ENCODE measurements at regions not wholly inside any gene's neighbourhood (a gene's known extent, or its start where the extent isn't known, plus 50 kb on each side); places are given as distances from the start of the nearest gene placed in this dataset.

- Mint-ChIP-seq H3K4me3 (no peak overlapping the region), H3K36me3 (ENCODE audit: low read depth) (peaks cover 3% of the 10 kb centered on the region), H3K9me3 (peaks cover 6% of the 10 kb centered on the region), H3K27me3 (ENCODE audit: low read depth) (no peaks in the 10 kb centered on the region), H3K4me1 (no peaks in the 10 kb centered on the region), H3K27ac (ENCODE audit: unreplicated experiment) (no peak overlapping the region)
- TF ChIP-seq, protein P1, sequence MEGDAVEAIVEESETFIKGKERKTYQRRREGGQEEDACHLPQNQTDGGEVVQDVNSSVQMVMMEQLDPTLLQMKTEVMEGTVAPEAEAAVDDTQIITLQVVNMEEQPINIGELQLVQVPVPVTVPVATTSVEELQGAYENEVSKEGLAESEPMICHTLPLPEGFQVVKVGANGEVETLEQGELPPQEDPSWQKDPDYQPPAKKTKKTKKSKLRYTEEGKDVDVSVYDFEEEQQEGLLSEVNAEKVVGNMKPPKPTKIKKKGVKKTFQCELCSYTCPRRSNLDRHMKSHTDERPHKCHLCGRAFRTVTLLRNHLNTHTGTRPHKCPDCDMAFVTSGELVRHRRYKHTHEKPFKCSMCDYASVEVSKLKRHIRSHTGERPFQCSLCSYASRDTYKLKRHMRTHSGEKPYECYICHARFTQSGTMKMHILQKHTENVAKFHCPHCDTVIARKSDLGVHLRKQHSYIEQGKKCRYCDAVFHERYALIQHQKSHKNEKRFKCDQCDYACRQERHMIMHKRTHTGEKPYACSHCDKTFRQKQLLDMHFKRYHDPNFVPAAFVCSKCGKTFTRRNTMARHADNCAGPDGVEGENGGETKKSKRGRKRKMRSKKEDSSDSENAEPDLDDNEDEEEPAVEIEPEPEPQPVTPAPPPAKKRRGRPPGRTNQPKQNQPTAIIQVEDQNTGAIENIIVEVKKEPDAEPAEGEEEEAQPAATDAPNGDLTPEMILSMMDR (conservative IDR thresholded peaks at IDR 0.05): no peak
- DNase-seq (ENCODE audit: low read depth, low spot score): no peak
Measured at GRCh38 chr5:58057324-58057723, 402.6 kb downstream of the PLK2 start.

DNA sequence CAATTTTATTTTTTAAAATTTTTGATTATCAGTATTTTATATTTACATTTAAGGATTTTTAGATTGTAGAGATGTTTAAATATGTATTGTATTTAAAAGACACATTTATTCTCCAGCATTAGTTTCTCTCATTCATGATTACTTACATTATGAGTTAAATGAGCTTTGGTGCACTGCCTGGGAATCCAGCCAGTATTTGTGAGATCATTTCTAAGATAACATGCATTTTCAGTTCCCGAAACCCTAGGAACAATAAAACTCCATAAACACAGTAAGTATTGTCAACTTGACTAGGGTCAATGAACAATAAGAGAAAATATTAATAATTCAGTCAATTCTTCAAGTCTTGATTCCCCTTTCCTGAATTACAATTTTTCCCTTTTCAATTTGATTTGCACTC, 403.3 kb downstream of the PLK2 start:
- no peak overlapping the region for H3K27ac Mint-ChIP-seq (ENCODE audit: unreplicated experiment)

GRCh38 chr5:58054018-58054417, 405.9 kb downstream of the PLK2 start:
- no peak for DNase-seq (ENCODE audit: low read depth, low spot score)
- peaks cover 6% of the 10 kb centered on the region for H3K9me3 Mint-ChIP-seq
- no peaks in the 10 kb centered on the region for H3K27me3 Mint-ChIP-seq (ENCODE audit: low read depth)
- peaks cover 3% of the 10 kb centered on the region for H3K36me3 Mint-ChIP-seq (ENCODE audit: low read depth)
- no peak overlapping the region for H3K4me3 Mint-ChIP-seq
- TF ChIP-seq, protein P1 (conservative IDR thresholded peaks at IDR 0.05): no peak
- H3K4me1 Mint-ChIP-seq: no peaks in the 10 kb centered on the region
- H3K27ac Mint-ChIP-seq (ENCODE audit: unreplicated experiment): no peak overlapping the region

More for the DNA sequence above, 403.3 kb downstream of the PLK2 start:
- no peaks in the 10 kb centered on the region for H3K4me1 Mint-ChIP-seq
- no peak for DNase-seq (ENCODE audit: low read depth, low spot score)
- TF ChIP-seq, protein P1 (conservative IDR thresholded peaks at IDR 0.05): no peak
- peaks cover 6% of the 10 kb centered on the region for H3K9me3 Mint-ChIP-seq
- peaks cover 3% of the 10 kb centered on the region for H3K36me3 Mint-ChIP-seq (ENCODE audit: low read depth)
- H3K4me3 Mint-ChIP-seq: no peak overlapping the region
- H3K27me3 Mint-ChIP-seq (ENCODE audit: low read depth): no peaks in the 10 kb centered on the region

DNA sequence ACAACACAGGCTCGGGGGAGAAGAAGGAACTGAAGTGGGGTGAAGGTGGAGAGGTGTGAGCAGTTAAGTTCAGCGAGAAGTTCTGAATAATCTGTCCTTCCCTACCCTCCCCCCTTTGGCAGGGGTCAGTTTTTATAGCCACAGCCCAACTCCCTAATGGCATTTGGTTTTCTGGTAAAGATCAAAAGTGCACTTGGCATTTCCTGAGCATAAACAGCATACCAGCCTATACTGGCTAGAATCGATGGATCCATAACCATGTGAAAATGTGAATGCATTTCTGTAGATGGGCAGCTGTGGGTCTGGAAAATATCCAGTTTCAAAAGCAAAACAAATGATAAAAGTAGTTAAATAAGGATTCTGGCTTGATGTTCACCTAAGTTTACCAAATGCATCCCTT, 410.9 kb downstream of the PLK2 start:
- no peaks in the 10 kb centered on the region for H3K36me3 Mint-ChIP-seq (ENCODE audit: low read depth)
- H3K9me3 Mint-ChIP-seq: peaks cover 2% of the 10 kb centered on the region
- TF ChIP-seq, protein P1 (conservative IDR thresholded peaks at IDR 0.05): no peak
- H3K4me1 Mint-ChIP-seq: no peaks in the 10 kb centered on the region
- no peak overlapping the region for H3K4me3 Mint-ChIP-seq
- no peaks in the 10 kb centered on the region for H3K27me3 Mint-ChIP-seq (ENCODE audit: low read depth)
- no peak for DNase-seq (ENCODE audit: low read depth, low spot score)
- no peak overlapping the region for H3K27ac Mint-ChIP-seq (ENCODE audit: unreplicated experiment)

GRCh38 chr5:58048185-58048925, 411.5 kb downstream of the PLK2 start:
- H3K4me3 Mint-ChIP-seq: no peak overlapping the region
- H3K9me3 Mint-ChIP-seq: peaks cover under 1% of the 10 kb centered on the region
- TF ChIP-seq, protein P1 (conservative IDR thresholded peaks at IDR 0.05): no peak
- no peaks in the 10 kb centered on the region for H3K36me3 Mint-ChIP-seq (ENCODE audit: low read depth)
- H3K27me3 Mint-ChIP-seq (ENCODE audit: low read depth): no peaks in the 10 kb centered on the region
- DNase-seq (ENCODE audit: low read depth, low spot score): no peak
- no peaks in the 10 kb centered on the region for H3K4me1 Mint-ChIP-seq
- no peak overlapping the region for H3K27ac Mint-ChIP-seq (ENCODE audit: unreplicated experiment)
